Glutamatergic neuron (in vitro differentiated cells): ENCODE measurements at regions not wholly inside any gene's neighbourhood (a gene's known extent, or its start where the extent isn't known, plus 50 kb on each side); places are given as distances from the start of the nearest gene placed in this dataset.

Source experiments
- DNase-seq: peaks from one replicate; pipeline ENCODE4 v3.0.0; 2022
- H3K27ac Mint-ChIP-seq: one replicate; pipeline ENCODE4 v1.8.0; 2020; ENCODE audit warnings: mild to moderate bottlenecking, mixed read lengths, inconsistent platforms; ENCODE audit not compliant: unreplicated experiment
- H3K27me3 Mint-ChIP-seq: one replicate; pipeline ENCODE4 v1.8.0; 2020; ENCODE audit warnings: mild to moderate bottlenecking, moderate library complexity, mixed read lengths, inconsistent platforms; ENCODE audit not compliant: unreplicated experiment
- H3K36me3 Mint-ChIP-seq: one replicate; pipeline ENCODE4 v1.8.0; 2020; ENCODE audit warnings: mild to moderate bottlenecking, mixed read lengths, inconsistent platforms; ENCODE audit not compliant: unreplicated experiment
- H3K4me1 Mint-ChIP-seq: one replicate; pipeline ENCODE4 v1.8.0; 2020; ENCODE audit warnings: mild to moderate bottlenecking, low read depth, mixed read lengths, inconsistent platforms; ENCODE audit not compliant: unreplicated experiment
- H3K4me3 Mint-ChIP-seq: one replicate; pipeline ENCODE4 v1.8.0; 2020; ENCODE audit warnings: mild to moderate bottlenecking, mixed read lengths, inconsistent platforms; ENCODE audit not compliant: unreplicated experiment
- H3K9me3 Mint-ChIP-seq: one replicate; pipeline ENCODE4 v1.8.0; 2020; ENCODE audit warnings: mild to moderate bottlenecking, moderate library complexity, mixed read lengths, inconsistent platforms; ENCODE audit not compliant: unreplicated experiment
- CTCF ChIP-seq: fragments of 200-600 bp; sonication (generic); IDR thresholded peaks from one replicate; pipeline ENCODE4 v1.5.0; 2021; ENCODE audit not compliant: partially characterized antibody, unreplicated experiment

- no peak overlapping the region for H3K27ac Mint-ChIP-seq
- no peaks in the 10 kb centered on the region for H3K4me1 Mint-ChIP-seq
- no peak for TF ChIP-seq CTCF
- DNase-seq = no peak
- peaks cover 2% of the 10 kb centered on the region for H3K9me3 Mint-ChIP-seq
- no peaks in the 10 kb centered on the region for H3K36me3 Mint-ChIP-seq
- no peaks in the 10 kb centered on the region for H3K27me3 Mint-ChIP-seq
- no peak overlapping the region for H3K4me3 Mint-ChIP-seq
Observed at GRCh38 chr1:88191917-88192316, 492.2 kb upstream of the PKN2 start.

GRCh38 chr1:88194542-88194941 lies 489.5 kb upstream of the PKN2 start:
- Mint-ChIP-seq H3K36me3 (no peaks in the 10 kb centered on the region), H3K4me3 (no peak overlapping the region), H3K9me3 (peaks cover 2% of the 10 kb centered on the region), H3K4me1 (no peaks in the 10 kb centered on the region), H3K27me3 (no peaks in the 10 kb centered on the region), H3K27ac (no peak overlapping the region)
- no peak for TF ChIP-seq CTCF
- DNase-seq = no peak

- no peaks in the 10 kb centered on the region for H3K4me1 Mint-ChIP-seq
- H3K9me3 Mint-ChIP-seq = no peaks in the 10 kb centered on the region
- no peak for TF ChIP-seq CTCF
- H3K27ac Mint-ChIP-seq = no peak overlapping the region
- H3K36me3 Mint-ChIP-seq = no peaks in the 10 kb centered on the region
- no peak overlapping the region for H3K4me3 Mint-ChIP-seq
- no peak for DNase-seq
- no peaks in the 10 kb centered on the region for H3K27me3 Mint-ChIP-seq
Observed at GRCh38 chr1:88200545-88200944, 483.5 kb upstream of the PKN2 start.

- Mint-ChIP-seq H3K27ac (no peak overlapping the region), H3K9me3 (no peaks in the 10 kb centered on the region), H3K4me3 (no peak overlapping the region), H3K36me3 (no peaks in the 10 kb centered on the region), H3K27me3 (no peaks in the 10 kb centered on the region), H3K4me1 (no peaks in the 10 kb centered on the region)
- DNase-seq = no peak
- TF ChIP-seq CTCF = no peak
Observed at GRCh38 chr1:88204111-88204510, 480.0 kb upstream of the PKN2 start.

- no peaks in the 10 kb centered on the region for H3K9me3 Mint-ChIP-seq
Observed at GRCh38 chr1:88204612-88205167, 479.4 kb upstream of the PKN2 start.

More at GRCh38 chr1:88204612-88205167, 479.4 kb upstream of the PKN2 start:
- Mint-ChIP-seq H3K27ac (no peak overlapping the region), H3K36me3 (no peaks in the 10 kb centered on the region), H3K4me3 (no peak overlapping the region), H3K27me3 (no peaks in the 10 kb centered on the region), H3K4me1 (no peaks in the 10 kb centered on the region)
- DNase-seq = no peak
- no peak for TF ChIP-seq CTCF
